PC-9 (cell line): ENCODE measurements at regions not wholly inside any gene's neighbourhood (a gene's known extent, or its start where the extent isn't known, plus 50 kb on each side); places are given as distances from the start of the nearest gene placed in this dataset.
"Not testable (repeated sequence)": the region's sequence is repeated elsewhere in the genome, so short reads cannot be mapped to it uniquely, and the experiment has no call there.

Source experiments
- BruUV-seq: library from RNA; stranded (reverse); fragments of 400-500 nt; replicated peaks from 2 replicates; lab custom pipeline; 2021; lab: Mats Ljungman, UMichigan
- CTCF ChIA-PET: fragments of 300-600 bp; sonication (Branson Sonifier 250); formaldehyde crosslinking; loops from one replicate; lab custom pipeline; 2022; ENCODE audit warnings: antibody characterized with exemption; lab: Charles Lee
- POLR2A ChIA-PET: fragments of 300-600 bp; sonication (Branson Sonifier 250); formaldehyde crosslinking; loops from one replicate; lab custom pipeline; 2022; ENCODE audit warnings: antibody characterized with exemption; ENCODE audit not compliant: unreplicated experiment; lab: Charles Lee
- DNase-seq, 2 experiments: peaks; one replicate each; pipeline versions ENCODE4 v3.0.0 to v3.0.0-alpha.2; 2015 to 2022; ENCODE audit warnings: mixed read lengths in 1 of 2
- H2AFZ ChIP-seq: fragments of 200-600 bp; sonication (generic); 2 replicates; pipeline ENCODE4 v1.8.1; 2017; ENCODE audit warnings: antibody characterized with exemption
- H3F3A ChIP-seq: fragments of 200-600 bp; sonication (generic); 2 replicates; pipeline ENCODE4 v1.8.1; 2017; ENCODE audit warnings: antibody characterized with exemption, mild to moderate bottlenecking, low read depth; ENCODE audit not compliant: insufficient read depth
- H3K27ac ChIP-seq: fragments of 200-600 bp; sonication (generic); 2 replicates; pipeline ENCODE4 v1.6.1; 2016; ENCODE audit warnings: mixed run types
- H3K27me3 ChIP-seq: fragments of 200-600 bp; sonication (generic); 2 replicates; pipeline ENCODE4 v1.6.1; 2016; ENCODE audit warnings: low read depth, mixed run types; ENCODE audit not compliant: insufficient read depth
- H3K36me3 ChIP-seq: fragments of 200-600 bp; sonication (generic); 2 replicates; pipeline ENCODE4 v1.6.1; 2016; ENCODE audit warnings: low read depth, mixed run types
- H3K4me1 ChIP-seq: fragments of 200-600 bp; sonication (generic); replicated peaks from 2 replicates; pipeline ENCODE4 v1.6.1; 2016; ENCODE audit warnings: mixed run types; ENCODE audit not compliant: insufficient read depth
- H3K4me2 ChIP-seq: fragments of 200-600 bp; sonication (generic); 2 replicates; pipeline ENCODE4 v1.6.1; 2017; ENCODE audit warnings: mixed run types
- H3K4me3 ChIP-seq: fragments of 200-600 bp; sonication (generic); 2 replicates; pipeline ENCODE4 v1.6.1; 2016; ENCODE audit warnings: mixed run types
- H3K79me2 ChIP-seq: fragments of 200-600 bp; sonication (generic); 2 replicates; pipeline ENCODE4 v1.6.1; 2017; ENCODE audit warnings: low read depth, mixed run types
- H3K9me2 ChIP-seq: fragments of 200-600 bp; sonication (generic); 2 replicates; pipeline ENCODE4 v1.8.1; 2017; ENCODE audit warnings: mild to moderate bottlenecking; ENCODE audit not compliant: insufficient read depth
- H3K9me3 ChIP-seq: fragments of 200-600 bp; sonication (generic); 2 replicates; pipeline ENCODE4 v1.8.1; 2016; ENCODE audit warnings: low read depth; ENCODE audit not compliant: insufficient read depth
- H4K20me1 ChIP-seq: fragments of 200-600 bp; sonication (generic); 2 replicates; pipeline ENCODE4 v1.8.1; 2017; ENCODE audit not compliant: insufficient read depth
- intact Hi-C: fragments of 100-400 bp; cut with micrococcal nuclease; formaldehyde crosslinking; loops from one replicate; pipeline ENCODE4 v1.10.0; 2022; ENCODE audit not compliant: unreplicated experiment

- H3K27me3 ChIP-seq, DNase-seq, CTCF ChIA-PET, BruUV-seq, H2AFZ ChIP-seq, H3F3A ChIP-seq, H3K9me3 ChIP-seq, H3K9me2 ChIP-seq, POLR2A ChIA-PET, intact Hi-C loops, H3K4me1 ChIP-seq, H3K79me2 ChIP-seq, H3K4me3 ChIP-seq, H3K36me3 ChIP-seq, H4K20me1 ChIP-seq, H3K27ac ChIP-seq, H3K4me2 ChIP-seq: not testable (repeated sequence)
Measured at GRCh38 chr5:20765074-20765473, 777.1 kb upstream of the CDH18 start.

DNA sequence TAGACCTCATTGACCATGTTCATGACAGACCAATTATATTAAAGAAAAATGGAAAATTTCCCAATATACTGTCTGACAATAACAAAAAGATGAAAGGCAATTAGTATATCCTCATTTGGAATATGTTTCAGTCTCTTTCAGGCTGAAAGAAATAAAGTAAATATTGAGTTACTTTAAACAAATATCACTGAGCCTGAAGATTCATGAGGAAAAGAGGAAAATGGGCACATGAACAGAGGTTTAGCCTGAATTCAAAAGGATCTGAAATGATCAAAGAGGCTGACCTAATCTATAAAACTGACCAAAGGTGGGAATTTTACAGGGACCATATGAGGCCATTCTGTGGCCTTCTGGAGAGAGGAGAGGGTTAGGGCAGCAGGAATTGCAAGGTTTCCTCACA lies 771.5 kb upstream of the CDH18 start:
- CTCF ChIA-PET, H3K4me2 ChIP-seq, H4K20me1 ChIP-seq, H3K79me2 ChIP-seq, H3K4me3 ChIP-seq, H2AFZ ChIP-seq, DNase-seq, H3K27ac ChIP-seq, H3K4me1 ChIP-seq, intact Hi-C loops, H3K36me3 ChIP-seq, POLR2A ChIA-PET, H3F3A ChIP-seq, H3K9me2 ChIP-seq, H3K27me3 ChIP-seq, BruUV-seq, H3K9me3 ChIP-seq: not testable (repeated sequence)

GRCh38 chr5:20752179-20752578 lies 764.2 kb upstream of the CDH18 start:
- BruUV-seq, H4K20me1 ChIP-seq, H3K27me3 ChIP-seq, H2AFZ ChIP-seq, DNase-seq, H3K27ac ChIP-seq, intact Hi-C loops, H3K4me3 ChIP-seq, H3K36me3 ChIP-seq, H3F3A ChIP-seq, H3K9me3 ChIP-seq, H3K79me2 ChIP-seq, CTCF ChIA-PET, H3K4me2 ChIP-seq, H3K9me2 ChIP-seq, H3K4me1 ChIP-seq, POLR2A ChIA-PET: not testable (repeated sequence)

DNA sequence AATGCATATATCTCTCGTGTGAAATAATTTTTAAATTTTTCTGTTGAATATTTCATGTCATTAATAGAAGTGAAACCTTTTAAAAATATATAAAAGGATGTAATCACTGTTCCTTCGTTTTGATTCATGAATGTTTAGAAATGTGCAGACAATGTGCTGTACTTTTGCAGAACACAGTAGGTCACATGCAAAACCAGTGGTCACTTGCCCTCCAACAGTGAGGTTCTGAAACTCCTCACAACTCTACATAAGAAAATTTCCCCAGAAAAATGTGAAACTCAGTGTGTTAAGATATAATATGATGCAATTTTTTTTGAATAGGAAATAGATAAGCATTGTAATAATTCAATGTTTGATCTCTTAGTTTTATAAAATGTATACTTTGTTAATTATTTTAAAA lies 747.7 kb upstream of the CDH18 start:
- H3K79me2 ChIP-seq, H3K9me2 ChIP-seq, H3K36me3 ChIP-seq, CTCF ChIA-PET, H3K4me1 ChIP-seq, H3F3A ChIP-seq, POLR2A ChIA-PET, H3K9me3 ChIP-seq, BruUV-seq, H3K4me2 ChIP-seq, H2AFZ ChIP-seq, H4K20me1 ChIP-seq, DNase-seq, H3K27me3 ChIP-seq, intact Hi-C loops, H3K27ac ChIP-seq, H3K4me3 ChIP-seq: not testable (repeated sequence)

DNA sequence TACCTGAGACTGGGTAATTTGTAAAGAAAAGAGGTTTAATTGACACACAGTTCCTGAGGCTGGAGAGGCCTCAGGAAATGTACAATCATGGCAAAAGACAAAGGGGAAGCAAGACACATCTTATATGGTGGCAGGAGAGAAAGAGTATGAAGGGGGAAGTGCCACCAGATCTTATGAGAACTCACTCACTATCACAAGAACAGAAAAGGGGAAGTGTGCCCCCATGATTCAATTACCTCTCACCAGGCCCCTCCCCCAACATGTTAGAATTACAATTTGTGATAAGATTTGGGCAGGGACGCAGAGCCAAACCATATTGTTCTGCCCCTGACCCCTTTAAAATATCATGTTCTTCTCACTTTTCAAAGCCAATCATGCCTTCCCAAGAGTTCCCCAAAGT lies 744.2 kb upstream of the CDH18 start:
- H2AFZ ChIP-seq, H3K4me2 ChIP-seq, H3K4me3 ChIP-seq, POLR2A ChIA-PET, H3K36me3 ChIP-seq, H3K79me2 ChIP-seq, DNase-seq, H4K20me1 ChIP-seq, H3K4me1 ChIP-seq, H3K27me3 ChIP-seq, BruUV-seq, CTCF ChIA-PET, H3F3A ChIP-seq, H3K9me3 ChIP-seq, H3K27ac ChIP-seq, intact Hi-C loops, H3K9me2 ChIP-seq: not testable (repeated sequence)

DNA sequence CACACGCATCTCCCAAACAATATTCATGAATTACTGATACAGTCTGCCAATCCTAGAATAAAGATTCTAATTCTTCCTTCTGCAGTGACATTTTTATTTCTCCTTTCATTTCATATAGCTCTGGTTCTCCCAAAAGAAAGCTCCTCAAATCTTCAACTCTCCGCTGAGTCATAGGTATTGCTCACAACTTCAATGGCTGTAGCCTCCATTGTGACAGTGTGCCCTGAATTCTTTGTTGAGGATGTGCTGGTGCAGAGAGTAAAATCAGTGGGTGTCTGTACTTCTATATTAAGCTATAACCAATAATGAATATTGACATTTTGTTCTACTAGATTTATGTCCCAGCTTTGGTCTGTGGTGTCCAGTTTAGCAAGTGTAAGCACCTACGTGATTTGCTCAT lies 733.3 kb upstream of the CDH18 start:
- H3K4me2 ChIP-seq, POLR2A ChIA-PET, H3K79me2 ChIP-seq, H3F3A ChIP-seq, H3K27me3 ChIP-seq, H3K4me3 ChIP-seq, H3K4me1 ChIP-seq, H3K36me3 ChIP-seq, CTCF ChIA-PET, H3K27ac ChIP-seq, H2AFZ ChIP-seq, H3K9me2 ChIP-seq, BruUV-seq, H4K20me1 ChIP-seq, intact Hi-C loops, DNase-seq, H3K9me3 ChIP-seq: not testable (repeated sequence)

DNA sequence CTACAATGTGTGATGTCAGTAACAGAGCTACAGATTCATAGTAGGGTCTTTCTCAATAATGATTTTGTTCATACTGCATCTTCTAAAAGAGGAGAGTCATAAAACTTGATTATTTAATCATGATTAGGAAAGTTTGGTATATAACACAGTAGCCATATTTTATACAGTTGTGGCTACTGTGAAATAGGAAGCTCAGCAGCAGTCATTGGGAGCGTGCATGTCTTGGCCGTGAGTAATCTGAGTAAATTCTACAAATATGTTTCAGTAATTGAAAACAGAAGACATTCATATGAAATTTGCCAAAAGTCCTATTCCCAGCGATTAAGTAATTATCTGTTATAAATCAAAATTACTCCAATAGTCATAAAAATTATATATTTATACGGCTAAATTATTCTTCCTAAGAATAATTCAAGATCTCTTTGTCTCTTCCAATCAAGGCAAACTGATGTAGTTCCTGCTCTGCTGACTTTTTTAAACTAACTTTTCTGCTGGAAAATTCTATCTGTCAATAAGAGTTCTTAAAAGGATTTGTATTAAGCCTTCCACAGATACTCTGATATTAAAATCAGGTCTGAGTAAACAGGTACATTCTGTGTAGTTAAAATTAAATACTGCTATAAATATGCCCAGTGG lies 723.6 kb upstream of the CDH18 start:
- H3K27me3 ChIP-seq, H3K79me2 ChIP-seq, H3F3A ChIP-seq, H3K4me2 ChIP-seq, H3K36me3 ChIP-seq, H3K9me2 ChIP-seq, H3K4me1 ChIP-seq, H3K9me3 ChIP-seq, POLR2A ChIA-PET, CTCF ChIA-PET, DNase-seq, intact Hi-C loops, H3K4me3 ChIP-seq, H3K27ac ChIP-seq, H2AFZ ChIP-seq, BruUV-seq, H4K20me1 ChIP-seq: not testable (repeated sequence)
